ENCODE measurements at regions not wholly inside any gene's neighbourhood (a gene's known extent, or its start where the extent isn't known, plus 50 kb on each side); places are given as distances from the start of the nearest gene placed in this dataset.

DNA sequence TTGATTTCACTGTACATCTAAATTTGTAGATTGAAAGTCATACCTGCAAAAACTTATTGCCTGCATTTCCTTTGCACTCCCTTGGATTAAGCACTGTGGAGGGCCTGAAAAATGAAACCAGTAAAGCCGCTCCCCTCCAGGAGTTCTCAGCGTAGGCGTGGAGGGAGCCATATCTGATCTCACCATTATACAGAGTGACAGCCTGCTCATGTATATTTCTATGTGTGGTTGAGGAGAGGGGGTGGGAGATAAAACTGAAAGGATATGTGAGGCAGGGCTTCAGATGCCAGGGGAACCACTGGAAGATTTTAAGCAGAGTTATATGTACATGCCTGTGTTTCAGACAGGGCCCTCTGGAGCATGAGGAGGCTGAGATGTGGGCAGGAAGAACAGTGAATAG lies 303.0 kb downstream of the MSX2 start:
- TF ChIP-seq, protein P1, sequence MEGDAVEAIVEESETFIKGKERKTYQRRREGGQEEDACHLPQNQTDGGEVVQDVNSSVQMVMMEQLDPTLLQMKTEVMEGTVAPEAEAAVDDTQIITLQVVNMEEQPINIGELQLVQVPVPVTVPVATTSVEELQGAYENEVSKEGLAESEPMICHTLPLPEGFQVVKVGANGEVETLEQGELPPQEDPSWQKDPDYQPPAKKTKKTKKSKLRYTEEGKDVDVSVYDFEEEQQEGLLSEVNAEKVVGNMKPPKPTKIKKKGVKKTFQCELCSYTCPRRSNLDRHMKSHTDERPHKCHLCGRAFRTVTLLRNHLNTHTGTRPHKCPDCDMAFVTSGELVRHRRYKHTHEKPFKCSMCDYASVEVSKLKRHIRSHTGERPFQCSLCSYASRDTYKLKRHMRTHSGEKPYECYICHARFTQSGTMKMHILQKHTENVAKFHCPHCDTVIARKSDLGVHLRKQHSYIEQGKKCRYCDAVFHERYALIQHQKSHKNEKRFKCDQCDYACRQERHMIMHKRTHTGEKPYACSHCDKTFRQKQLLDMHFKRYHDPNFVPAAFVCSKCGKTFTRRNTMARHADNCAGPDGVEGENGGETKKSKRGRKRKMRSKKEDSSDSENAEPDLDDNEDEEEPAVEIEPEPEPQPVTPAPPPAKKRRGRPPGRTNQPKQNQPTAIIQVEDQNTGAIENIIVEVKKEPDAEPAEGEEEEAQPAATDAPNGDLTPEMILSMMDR (IDR thresholded peaks at IDR 0.05): no peak
- no peak for TF ChIP-seq POLR2A (IDR thresholded peaks at IDR 0.05)

Data from ovary (tissue), 3 donors.